ENCODE measurements at regions not wholly inside any gene's neighbourhood (a gene's known extent, or its start where the extent isn't known, plus 50 kb on each side); places are given as distances from the start of the nearest gene placed in this dataset.

- no peaks in the 10 kb centered on the region for H3K27me3 Mint-ChIP-seq
- no peaks in the 10 kb centered on the region for H3K36me3 Mint-ChIP-seq
- no peak for ATAC-seq
- no peaks in the 10 kb centered on the region for H3K4me1 Mint-ChIP-seq
- H3K27ac Mint-ChIP-seq, result no peak overlapping the region
- no peaks in the 10 kb centered on the region for H3K9me3 Mint-ChIP-seq
- no peak overlapping the region for H3K4me3 Mint-ChIP-seq
These were observed 248.8 kb downstream of the ANKRD7 start for GRCh38 chr7:118473271-118473670.

GRCh38 chr7:118476036-118476435 lies 251.5 kb downstream of the ANKRD7 start:
- H3K4me3 Mint-ChIP-seq, result no peak overlapping the region
- H3K27ac Mint-ChIP-seq, result no peak overlapping the region
- peaks cover 6% of the 10 kb centered on the region for H3K9me3 Mint-ChIP-seq
- ATAC-seq, result no peak
- no peaks in the 10 kb centered on the region for H3K27me3 Mint-ChIP-seq
- no peaks in the 10 kb centered on the region for H3K36me3 Mint-ChIP-seq
- H3K4me1 Mint-ChIP-seq, result no peaks in the 10 kb centered on the region

GRCh38 chr7:118477036-118477435 lies 252.5 kb downstream of the ANKRD7 start:
- ATAC-seq, result no peak
- Mint-ChIP-seq H3K27me3 (no peaks in the 10 kb centered on the region), H3K4me1 (no peaks in the 10 kb centered on the region), H3K27ac (no peak overlapping the region), H3K36me3 (no peaks in the 10 kb centered on the region), H3K9me3 (peaks cover 6% of the 10 kb centered on the region), H3K4me3 (no peak overlapping the region)

- no peak overlapping the region for H3K4me3 Mint-ChIP-seq
- no peaks in the 10 kb centered on the region for H3K36me3 Mint-ChIP-seq
- no peak overlapping the region for H3K27ac Mint-ChIP-seq
- no peaks in the 10 kb centered on the region for H3K27me3 Mint-ChIP-seq
- peaks cover 10% of the 10 kb centered on the region for H3K9me3 Mint-ChIP-seq
- no peaks in the 10 kb centered on the region for H3K4me1 Mint-ChIP-seq
- no peak for ATAC-seq
These were observed 253.7 kb downstream of the ANKRD7 start for GRCh38 chr7:118478236-118478635.

- H3K9me3 Mint-ChIP-seq, result peaks cover 10% of the 10 kb centered on the region
- ATAC-seq, result no peak
These were observed 254.4 kb downstream of the ANKRD7 start for GRCh38 chr7:118478931-118479330.

GRCh38 chr7:118492466-118492865 lies 268.0 kb downstream of the ANKRD7 start:
- no peaks in the 10 kb centered on the region for H3K36me3 Mint-ChIP-seq
- H3K4me3 Mint-ChIP-seq, result no peak overlapping the region
- ATAC-seq, result no peak
- H3K27ac Mint-ChIP-seq, result no peak overlapping the region
- no peaks in the 10 kb centered on the region for H3K9me3 Mint-ChIP-seq
- H3K27me3 Mint-ChIP-seq, result no peaks in the 10 kb centered on the region
- no peaks in the 10 kb centered on the region for H3K4me1 Mint-ChIP-seq

More at GRCh38 chr7:118478931-118479330, 254.4 kb downstream of the ANKRD7 start:
- H3K27ac Mint-ChIP-seq, result no peak overlapping the region
- no peak overlapping the region for H3K4me3 Mint-ChIP-seq
- no peaks in the 10 kb centered on the region for H3K27me3 Mint-ChIP-seq
- no peaks in the 10 kb centered on the region for H3K36me3 Mint-ChIP-seq
- H3K4me1 Mint-ChIP-seq, result no peaks in the 10 kb centered on the region

- no peak overlapping the region for H3K4me3 Mint-ChIP-seq
- H3K9me3 Mint-ChIP-seq, result no peaks in the 10 kb centered on the region
These were observed 271.7 kb downstream of the ANKRD7 start for GRCh38 chr7:118496138-118496644.

GRCh38 chr7:118502235-118502634 lies 277.7 kb downstream of the ANKRD7 start:
- ATAC-seq, result no peak
- H3K36me3 Mint-ChIP-seq, result no peaks in the 10 kb centered on the region
- H3K27me3 Mint-ChIP-seq, result no peaks in the 10 kb centered on the region
- H3K4me3 Mint-ChIP-seq, result no peak overlapping the region
- H3K27ac Mint-ChIP-seq, result no peak overlapping the region
- H3K4me1 Mint-ChIP-seq, result no peaks in the 10 kb centered on the region
- H3K9me3 Mint-ChIP-seq, result peaks cover 6% of the 10 kb centered on the region

More at GRCh38 chr7:118496138-118496644, 271.7 kb downstream of the ANKRD7 start:
- H3K4me1 Mint-ChIP-seq, result no peaks in the 10 kb centered on the region
- no peaks in the 10 kb centered on the region for H3K36me3 Mint-ChIP-seq
- no peak for ATAC-seq
- H3K27me3 Mint-ChIP-seq, result no peaks in the 10 kb centered on the region
- no peak overlapping the region for H3K27ac Mint-ChIP-seq

- no peaks in the 10 kb centered on the region for H3K9me3 Mint-ChIP-seq
- no peaks in the 10 kb centered on the region for H3K4me1 Mint-ChIP-seq
- ATAC-seq, result no peak
- no peak overlapping the region for H3K4me3 Mint-ChIP-seq
- H3K27ac Mint-ChIP-seq, result no peak overlapping the region
- H3K36me3 Mint-ChIP-seq, result no peaks in the 10 kb centered on the region
- H3K27me3 Mint-ChIP-seq, result no peaks in the 10 kb centered on the region
These were observed 286.6 kb downstream of the ANKRD7 start for GRCh38 chr7:118511146-118511545.

GRCh38 chr7:118517275-118517674 lies 292.8 kb downstream of the ANKRD7 start:
- Mint-ChIP-seq H3K27me3 (no peaks in the 10 kb centered on the region), H3K4me1 (no peaks in the 10 kb centered on the region), H3K4me3 (no peak overlapping the region), H3K36me3 (no peaks in the 10 kb centered on the region), H3K9me3 (peaks cover 3% of the 10 kb centered on the region), H3K27ac (no peak overlapping the region)
- no peak for ATAC-seq

- Mint-ChIP-seq H3K36me3 (no peaks in the 10 kb centered on the region), H3K27ac (no peak overlapping the region), H3K9me3 (peaks cover 5% of the 10 kb centered on the region), H3K27me3 (no peaks in the 10 kb centered on the region), H3K4me1 (no peaks in the 10 kb centered on the region), H3K4me3 (no peak overlapping the region)
- no peak for ATAC-seq
These were observed 300.5 kb downstream of the ANKRD7 start for GRCh38 chr7:118525020-118525419.

GRCh38 chr7:118531566-118531965 lies 307.1 kb downstream of the ANKRD7 start:
- Mint-ChIP-seq H3K9me3 (peaks cover 5% of the 10 kb centered on the region), H3K36me3 (no peaks in the 10 kb centered on the region), H3K4me3 (no peak overlapping the region), H3K27me3 (no peaks in the 10 kb centered on the region), H3K27ac (no peak overlapping the region), H3K4me1 (no peaks in the 10 kb centered on the region)
- no peak for ATAC-seq

GRCh38 chr7:118559207-118559606 lies 334.7 kb downstream of the ANKRD7 start:
- Mint-ChIP-seq H3K27ac (no peak overlapping the region), H3K36me3 (no peaks in the 10 kb centered on the region), H3K4me1 (no peaks in the 10 kb centered on the region), H3K9me3 (peaks cover 6% of the 10 kb centered on the region), H3K27me3 (no peaks in the 10 kb centered on the region), H3K4me3 (no peak overlapping the region)
- ATAC-seq, result no peak

GRCh38 chr7:118563311-118563710 lies 338.8 kb downstream of the ANKRD7 start:
- H3K4me3 Mint-ChIP-seq, result no peak overlapping the region
- no peaks in the 10 kb centered on the region for H3K27me3 Mint-ChIP-seq
- ATAC-seq, result no peak
- H3K27ac Mint-ChIP-seq, result no peak overlapping the region
- H3K36me3 Mint-ChIP-seq, result no peaks in the 10 kb centered on the region
- no peaks in the 10 kb centered on the region for H3K4me1 Mint-ChIP-seq
- peaks cover 6% of the 10 kb centered on the region for H3K9me3 Mint-ChIP-seq

- peaks cover 4% of the 10 kb centered on the region for H3K9me3 Mint-ChIP-seq
- H3K4me1 Mint-ChIP-seq, result no peaks in the 10 kb centered on the region
- H3K27me3 Mint-ChIP-seq, result no peaks in the 10 kb centered on the region
- no peak overlapping the region for H3K27ac Mint-ChIP-seq
- no peaks in the 10 kb centered on the region for H3K36me3 Mint-ChIP-seq
- ATAC-seq, result no peak
- H3K4me3 Mint-ChIP-seq, result no peak overlapping the region
These were observed 348.1 kb downstream of the ANKRD7 start for GRCh38 chr7:118572604-118573003.

- Mint-ChIP-seq H3K4me3 (no peak overlapping the region), H3K27ac (no peak overlapping the region), H3K36me3 (no peaks in the 10 kb centered on the region), H3K27me3 (no peaks in the 10 kb centered on the region), H3K9me3 (peaks cover 4% of the 10 kb centered on the region), H3K4me1 (no peaks in the 10 kb centered on the region)
- ATAC-seq, result no peak
These were observed 348.6 kb downstream of the ANKRD7 start for GRCh38 chr7:118573085-118573484.

All from stimulated activated memory B cell treated with anti-CD40 and anti-IgM and Interleukin-4, amounts not matched to agents 10 μg/mL and 1 μg/mL and 100 μg/mL, for 72 hours (primary cell).